ENCODE measurements at regions not wholly inside any gene's neighbourhood (a gene's known extent, or its start where the extent isn't known, plus 50 kb on each side); places are given as distances from the start of the nearest gene placed in this dataset.

DNA sequence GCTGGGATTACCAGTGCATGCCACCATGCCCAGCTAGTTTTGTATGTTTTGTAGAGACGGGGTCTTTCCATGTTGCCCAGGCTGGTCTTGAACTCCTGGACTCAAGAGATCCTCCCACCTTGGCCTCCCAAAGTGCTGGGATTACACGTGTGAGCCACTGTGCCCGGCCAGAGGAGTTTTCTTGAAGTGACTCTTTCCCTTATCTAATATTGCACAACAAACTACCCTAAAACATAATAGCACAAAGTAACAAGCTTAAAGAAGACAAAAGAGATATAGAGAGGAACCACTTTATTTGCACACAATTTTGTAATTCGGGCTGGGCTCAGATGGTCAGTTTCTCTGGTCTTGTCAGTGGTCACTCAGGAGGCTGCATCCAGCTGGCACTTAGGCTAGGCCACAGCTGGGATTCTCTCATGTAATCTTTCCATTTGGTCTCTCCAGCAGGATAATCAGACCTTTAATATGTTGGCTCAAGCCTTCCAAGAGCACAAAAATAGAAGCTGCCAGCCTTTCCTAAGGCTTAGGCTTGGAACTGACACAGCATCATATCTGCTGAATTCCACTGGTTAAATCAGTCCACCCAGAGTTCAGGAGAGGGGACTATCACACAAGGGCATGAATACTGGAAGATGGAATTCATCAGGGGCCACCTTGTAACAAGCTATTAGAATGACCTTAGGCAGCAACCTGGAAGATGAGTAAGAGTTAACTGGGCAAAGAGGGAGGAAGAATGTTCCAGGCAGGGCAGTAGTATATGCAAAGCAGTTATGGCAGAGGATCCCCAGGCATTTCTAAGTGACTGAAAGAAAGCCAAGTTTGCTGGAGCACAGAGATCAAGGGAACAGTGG lies 56.7 kb upstream of the PNRC1 start:
- H3K4me1 Mint-ChIP-seq, result peaks cover 24% of the 10 kb centered on the region
- no peak overlapping the region for H3K4me3 Mint-ChIP-seq
- H3K27ac Mint-ChIP-seq, result no peak overlapping the region
- no peaks in the 10 kb centered on the region for H3K36me3 Mint-ChIP-seq
- ChIA-PET CTCF (no interaction called here), POLR2A (no interaction called here)
- DNase-seq (ENCODE audit: low spot score) (no peak), ATAC-seq (no peak)
- peaks cover 2% of the 10 kb centered on the region; the same call in 1 of the 2 replicates for H3K27me3 Mint-ChIP-seq (ENCODE audit: low read depth)
- TF ChIP-seq HMGA2 (CRISPR knock-in tag; IDR thresholded peaks at IDR 0.05) (no peak), KAT7 (CRISPR knock-in tag; IDR thresholded peaks at IDR 0.05; ENCODE audit: borderline replicate concordance) (no peak), EMX1 (CRISPR knock-in tag; IDR thresholded peaks at IDR 0.05) (no peak), SMAD3 (CRISPR knock-in tag; IDR thresholded peaks at IDR 0.05; ENCODE audit: borderline replicate concordance) (no peak), ZNF138 (CRISPR knock-in tag; conservative IDR thresholded peaks at IDR 0.05) (no peak), JUN (CRISPR knock-in tag; IDR thresholded peaks at IDR 0.05) (no peak), JAZF1 (CRISPR knock-in tag; IDR thresholded peaks at IDR 0.05) (no peak), ETV6 (CRISPR knock-in tag; IDR thresholded peaks at IDR 0.05) (no peak), CREB1 (CRISPR knock-in tag; IDR thresholded peaks at IDR 0.05) (no peak), RELA (CRISPR knock-in tag; IDR thresholded peaks at IDR 0.05; ENCODE audit: borderline replicate concordance) (no peak), ZBTB21 (CRISPR knock-in tag; IDR thresholded peaks at IDR 0.05; ENCODE audit: borderline replicate concordance) (no peak), CBFB (CRISPR knock-in tag; IDR thresholded peaks at IDR 0.05; ENCODE audit: low read depth) (no peak), NFATC4 (CRISPR knock-in tag; IDR thresholded peaks at IDR 0.05) (no peak), TP53 (CRISPR knock-in tag; IDR thresholded peaks at IDR 0.05) (no peak)
- TF ChIP-seq, protein P1, sequence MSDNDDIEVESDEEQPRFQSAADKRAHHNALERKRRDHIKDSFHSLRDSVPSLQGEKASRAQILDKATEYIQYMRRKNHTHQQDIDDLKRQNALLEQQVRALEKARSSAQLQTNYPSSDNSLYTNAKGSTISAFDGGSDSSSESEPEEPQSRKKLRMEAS (CRISPR knock-in tag; IDR thresholded peaks at IDR 0.05), result no peak
- TF ChIP-seq, protein P2, sequence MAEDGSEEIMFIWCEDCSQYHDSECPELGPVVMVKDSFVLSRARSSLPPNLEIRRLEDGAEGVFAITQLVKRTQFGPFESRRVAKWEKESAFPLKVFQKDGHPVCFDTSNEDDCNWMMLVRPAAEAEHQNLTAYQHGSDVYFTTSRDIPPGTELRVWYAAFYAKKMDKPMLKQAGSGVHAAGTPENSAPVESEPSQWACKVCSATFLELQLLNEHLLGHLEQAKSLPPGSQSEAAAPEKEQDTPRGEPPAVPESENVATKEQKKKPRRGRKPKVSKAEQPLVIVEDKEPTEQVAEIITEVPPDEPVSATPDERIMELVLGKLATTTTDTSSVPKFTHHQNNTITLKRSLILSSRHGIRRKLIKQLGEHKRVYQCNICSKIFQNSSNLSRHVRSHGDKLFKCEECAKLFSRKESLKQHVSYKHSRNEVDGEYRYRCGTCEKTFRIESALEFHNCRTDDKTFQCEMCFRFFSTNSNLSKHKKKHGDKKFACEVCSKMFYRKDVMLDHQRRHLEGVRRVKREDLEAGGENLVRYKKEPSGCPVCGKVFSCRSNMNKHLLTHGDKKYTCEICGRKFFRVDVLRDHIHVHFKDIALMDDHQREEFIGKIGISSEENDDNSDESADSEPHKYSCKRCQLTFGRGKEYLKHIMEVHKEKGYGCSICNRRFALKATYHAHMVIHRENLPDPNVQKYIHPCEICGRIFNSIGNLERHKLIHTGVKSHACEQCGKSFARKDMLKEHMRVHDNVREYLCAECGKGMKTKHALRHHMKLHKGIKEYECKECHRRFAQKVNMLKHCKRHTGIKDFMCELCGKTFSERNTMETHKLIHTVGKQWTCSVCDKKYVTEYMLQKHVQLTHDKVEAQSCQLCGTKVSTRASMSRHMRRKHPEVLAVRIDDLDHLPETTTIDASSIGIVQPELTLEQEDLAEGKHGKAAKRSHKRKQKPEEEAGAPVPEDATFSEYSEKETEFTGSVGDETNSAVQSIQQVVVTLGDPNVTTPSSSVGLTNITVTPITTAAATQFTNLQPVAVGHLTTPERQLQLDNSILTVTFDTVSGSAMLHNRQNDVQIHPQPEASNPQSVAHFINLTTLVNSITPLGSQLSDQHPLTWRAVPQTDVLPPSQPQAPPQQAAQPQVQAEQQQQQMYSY (CRISPR knock-in tag; IDR thresholded peaks at IDR 0.05), result no peak
- TF ChIP-seq, protein P3, sequence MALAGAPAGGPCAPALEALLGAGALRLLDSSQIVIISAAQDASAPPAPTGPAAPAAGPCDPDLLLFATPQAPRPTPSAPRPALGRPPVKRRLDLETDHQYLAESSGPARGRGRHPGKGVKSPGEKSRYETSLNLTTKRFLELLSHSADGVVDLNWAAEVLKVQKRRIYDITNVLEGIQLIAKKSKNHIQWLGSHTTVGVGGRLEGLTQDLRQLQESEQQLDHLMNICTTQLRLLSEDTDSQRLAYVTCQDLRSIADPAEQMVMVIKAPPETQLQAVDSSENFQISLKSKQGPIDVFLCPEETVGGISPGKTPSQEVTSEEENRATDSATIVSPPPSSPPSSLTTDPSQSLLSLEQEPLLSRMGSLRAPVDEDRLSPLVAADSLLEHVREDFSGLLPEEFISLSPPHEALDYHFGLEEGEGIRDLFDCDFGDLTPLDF (CRISPR knock-in tag; IDR thresholded peaks at IDR 0.05), result no peak
- TF ChIP-seq, protein P4, sequence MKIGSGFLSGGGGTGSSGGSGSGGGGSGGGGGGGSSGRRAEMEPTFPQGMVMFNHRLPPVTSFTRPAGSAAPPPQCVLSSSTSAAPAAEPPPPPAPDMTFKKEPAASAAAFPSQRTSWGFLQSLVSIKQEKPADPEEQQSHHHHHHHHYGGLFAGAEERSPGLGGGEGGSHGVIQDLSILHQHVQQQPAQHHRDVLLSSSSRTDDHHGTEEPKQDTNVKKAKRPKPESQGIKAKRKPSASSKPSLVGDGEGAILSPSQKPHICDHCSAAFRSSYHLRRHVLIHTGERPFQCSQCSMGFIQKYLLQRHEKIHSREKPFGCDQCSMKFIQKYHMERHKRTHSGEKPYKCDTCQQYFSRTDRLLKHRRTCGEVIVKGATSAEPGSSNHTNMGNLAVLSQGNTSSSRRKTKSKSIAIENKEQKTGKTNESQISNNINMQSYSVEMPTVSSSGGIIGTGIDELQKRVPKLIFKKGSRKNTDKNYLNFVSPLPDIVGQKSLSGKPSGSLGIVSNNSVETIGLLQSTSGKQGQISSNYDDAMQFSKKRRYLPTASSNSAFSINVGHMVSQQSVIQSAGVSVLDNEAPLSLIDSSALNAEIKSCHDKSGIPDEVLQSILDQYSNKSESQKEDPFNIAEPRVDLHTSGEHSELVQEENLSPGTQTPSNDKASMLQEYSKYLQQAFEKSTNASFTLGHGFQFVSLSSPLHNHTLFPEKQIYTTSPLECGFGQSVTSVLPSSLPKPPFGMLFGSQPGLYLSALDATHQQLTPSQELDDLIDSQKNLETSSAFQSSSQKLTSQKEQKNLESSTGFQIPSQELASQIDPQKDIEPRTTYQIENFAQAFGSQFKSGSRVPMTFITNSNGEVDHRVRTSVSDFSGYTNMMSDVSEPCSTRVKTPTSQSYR (CRISPR knock-in tag; IDR thresholded peaks at IDR 0.05), result no peak
- TF ChIP-seq, protein P5, sequence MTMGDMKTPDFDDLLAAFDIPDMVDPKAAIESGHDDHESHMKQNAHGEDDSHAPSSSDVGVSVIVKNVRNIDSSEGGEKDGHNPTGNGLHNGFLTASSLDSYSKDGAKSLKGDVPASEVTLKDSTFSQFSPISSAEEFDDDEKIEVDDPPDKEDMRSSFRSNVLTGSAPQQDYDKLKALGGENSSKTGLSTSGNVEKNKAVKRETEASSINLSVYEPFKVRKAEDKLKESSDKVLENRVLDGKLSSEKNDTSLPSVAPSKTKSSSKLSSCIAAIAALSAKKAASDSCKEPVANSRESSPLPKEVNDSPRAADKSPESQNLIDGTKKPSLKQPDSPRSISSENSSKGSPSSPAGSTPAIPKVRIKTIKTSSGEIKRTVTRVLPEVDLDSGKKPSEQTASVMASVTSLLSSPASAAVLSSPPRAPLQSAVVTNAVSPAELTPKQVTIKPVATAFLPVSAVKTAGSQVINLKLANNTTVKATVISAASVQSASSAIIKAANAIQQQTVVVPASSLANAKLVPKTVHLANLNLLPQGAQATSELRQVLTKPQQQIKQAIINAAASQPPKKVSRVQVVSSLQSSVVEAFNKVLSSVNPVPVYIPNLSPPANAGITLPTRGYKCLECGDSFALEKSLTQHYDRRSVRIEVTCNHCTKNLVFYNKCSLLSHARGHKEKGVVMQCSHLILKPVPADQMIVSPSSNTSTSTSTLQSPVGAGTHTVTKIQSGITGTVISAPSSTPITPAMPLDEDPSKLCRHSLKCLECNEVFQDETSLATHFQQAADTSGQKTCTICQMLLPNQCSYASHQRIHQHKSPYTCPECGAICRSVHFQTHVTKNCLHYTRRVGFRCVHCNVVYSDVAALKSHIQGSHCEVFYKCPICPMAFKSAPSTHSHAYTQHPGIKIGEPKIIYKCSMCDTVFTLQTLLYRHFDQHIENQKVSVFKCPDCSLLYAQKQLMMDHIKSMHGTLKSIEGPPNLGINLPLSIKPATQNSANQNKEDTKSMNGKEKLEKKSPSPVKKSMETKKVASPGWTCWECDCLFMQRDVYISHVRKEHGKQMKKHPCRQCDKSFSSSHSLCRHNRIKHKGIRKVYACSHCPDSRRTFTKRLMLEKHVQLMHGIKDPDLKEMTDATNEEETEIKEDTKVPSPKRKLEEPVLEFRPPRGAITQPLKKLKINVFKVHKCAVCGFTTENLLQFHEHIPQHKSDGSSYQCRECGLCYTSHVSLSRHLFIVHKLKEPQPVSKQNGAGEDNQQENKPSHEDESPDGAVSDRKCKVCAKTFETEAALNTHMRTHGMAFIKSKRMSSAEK (CRISPR knock-in tag; IDR thresholded peaks at IDR 0.05; ENCODE audit: borderline replicate concordance), result no peak
- TF ChIP-seq, protein P6, sequence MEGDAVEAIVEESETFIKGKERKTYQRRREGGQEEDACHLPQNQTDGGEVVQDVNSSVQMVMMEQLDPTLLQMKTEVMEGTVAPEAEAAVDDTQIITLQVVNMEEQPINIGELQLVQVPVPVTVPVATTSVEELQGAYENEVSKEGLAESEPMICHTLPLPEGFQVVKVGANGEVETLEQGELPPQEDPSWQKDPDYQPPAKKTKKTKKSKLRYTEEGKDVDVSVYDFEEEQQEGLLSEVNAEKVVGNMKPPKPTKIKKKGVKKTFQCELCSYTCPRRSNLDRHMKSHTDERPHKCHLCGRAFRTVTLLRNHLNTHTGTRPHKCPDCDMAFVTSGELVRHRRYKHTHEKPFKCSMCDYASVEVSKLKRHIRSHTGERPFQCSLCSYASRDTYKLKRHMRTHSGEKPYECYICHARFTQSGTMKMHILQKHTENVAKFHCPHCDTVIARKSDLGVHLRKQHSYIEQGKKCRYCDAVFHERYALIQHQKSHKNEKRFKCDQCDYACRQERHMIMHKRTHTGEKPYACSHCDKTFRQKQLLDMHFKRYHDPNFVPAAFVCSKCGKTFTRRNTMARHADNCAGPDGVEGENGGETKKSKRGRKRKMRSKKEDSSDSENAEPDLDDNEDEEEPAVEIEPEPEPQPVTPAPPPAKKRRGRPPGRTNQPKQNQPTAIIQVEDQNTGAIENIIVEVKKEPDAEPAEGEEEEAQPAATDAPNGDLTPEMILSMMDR (IDR thresholded peaks at IDR 0.05), result no peak
- no peaks in the 10 kb centered on the region for H3K9me3 Mint-ChIP-seq
